GM21367 (cell line): ENCODE measurements at regions not wholly inside any gene's neighbourhood (a gene's known extent, or its start where the extent isn't known, plus 50 kb on each side); places are given as distances from the start of the nearest gene placed in this dataset.

Source experiments
- ATAC-seq: cut with Tn5 transposase; IDR thresholded peaks from one replicate; pipeline ENCODE4 v1.9.1; 2021; ENCODE audit not compliant: unreplicated experiment

GRCh38 chr4:14653338-14653737 is 348.9 kb upstream of the CPEB2 start:
- ATAC-seq, result no peak

GRCh38 chr4:14659286-14659685 is 343.0 kb upstream of the CPEB2 start:
- ATAC-seq, result no peak

- no peak for ATAC-seq
Measured at GRCh38 chr4:14667624-14668151, 334.6 kb upstream of the CPEB2 start.

GRCh38 chr4:14668296-14668695 is 334.0 kb upstream of the CPEB2 start:
- ATAC-seq, result no peak

- ATAC-seq, result no peak
Measured at GRCh38 chr4:14669371-14669770, 332.9 kb upstream of the CPEB2 start.

- no peak for ATAC-seq
Measured at GRCh38 chr4:14671146-14671545, 331.1 kb upstream of the CPEB2 start.

GRCh38 chr4:14675279-14675985 is 326.8 kb upstream of the CPEB2 start:
- ATAC-seq, result no peak

- no peak for ATAC-seq
Measured at GRCh38 chr4:14679906-14680305, 322.4 kb upstream of the CPEB2 start.

- no peak for ATAC-seq
Measured at GRCh38 chr4:14681330-14681729, 321.0 kb upstream of the CPEB2 start.

GRCh38 chr4:14693728-14694127 is 308.6 kb upstream of the CPEB2 start:
- ATAC-seq, result no peak

- no peak for ATAC-seq
Measured at GRCh38 chr4:14695095-14695845, 307.0 kb upstream of the CPEB2 start.

GRCh38 chr4:14700083-14700482 is 302.2 kb upstream of the CPEB2 start:
- no peak for ATAC-seq

GRCh38 chr4:14700544-14700943 is 301.7 kb upstream of the CPEB2 start:
- ATAC-seq, result no peak

- no peak for ATAC-seq
Measured at GRCh38 chr4:14701389-14701788, 300.9 kb upstream of the CPEB2 start.

- no peak for ATAC-seq
Measured at GRCh38 chr4:14701896-14702295, 300.4 kb upstream of the CPEB2 start.

- ATAC-seq, result no peak
Measured at GRCh38 chr4:14708574-14708973, 293.7 kb upstream of the CPEB2 start.

GRCh38 chr4:14711259-14711658 is 291.0 kb upstream of the CPEB2 start:
- ATAC-seq, result no peak

- ATAC-seq, result no peak
Measured at GRCh38 chr4:14716691-14717090, 285.6 kb upstream of the CPEB2 start.

- no peak for ATAC-seq
Measured at GRCh38 chr4:14719053-14719452, 283.2 kb upstream of the CPEB2 start.

GRCh38 chr4:14726441-14726840 is 275.8 kb upstream of the CPEB2 start:
- no peak for ATAC-seq

GRCh38 chr4:14726877-14727361 is 275.4 kb upstream of the CPEB2 start:
- no peak for ATAC-seq
